Spleen (tissue), 7 donors: ENCODE measurements at regions not wholly inside any gene's neighbourhood (a gene's known extent, or its start where the extent isn't known, plus 50 kb on each side); places are given as distances from the start of the nearest gene placed in this dataset.

Experiments
- CTCF ChIP-seq, 11 experiments: fragments of 200-600 bp in 7 of 11; fragments of 450-650 bp in 4 of 11; sonication (generic) in 4 of 11; IDR thresholded peaks in 8 of 11; conservative IDR thresholded peaks in 3 of 11; 1 replicate in 7 of 11; 2 replicates in 4 of 11; pipeline versions ENCODE4 v1.4.0 to v1.8.0; 2016 to 2021; ENCODE audit warnings: antibody characterized with exemption in 11 of 11, inconsistent platforms in 4 of 11, mild to moderate bottlenecking in 1 of 11
- POLR2A ChIP-seq, 3 donors: fragments of 450-650 bp; IDR thresholded peaks; one replicate each; pipeline ENCODE4 v1.5.1; 2017; ENCODE audit warnings: antibody characterized with exemption in 3 of 3, mild to moderate bottlenecking in 1 of 3
- donor health status: DM: no; HTN: no; CAD: no; lungs with moderate emphysema.
- donor health status: DM: no; HTN: no; CAD: no.
- donor health status: DM: no; HTN: no; CAD: no.

- no peak for TF ChIP-seq CTCF (IDR thresholded peaks at IDR 0.05 in 8 of 11, conservative IDR thresholded peaks at IDR 0.05 in 3 of 11)
- no peak for TF ChIP-seq POLR2A (IDR thresholded peaks at IDR 0.05)
Observed at GRCh38 chr7:68244389-68244788, 1247.8 kb downstream of the TYW1 start.
